Spleen (tissue), 7 donors: ENCODE measurements at regions not wholly inside any gene's neighbourhood (a gene's known extent, or its start where the extent isn't known, plus 50 kb on each side); places are given as distances from the start of the nearest gene placed in this dataset.

Source experiments
- POLR2A ChIP-seq, 3 donors: fragments of 450-650 bp; IDR thresholded peaks; one replicate each; pipeline ENCODE4 v1.5.1; 2017; ENCODE audit warnings: antibody characterized with exemption in 3 of 3, mild to moderate bottlenecking in 1 of 3
- TF ChIP-seq, protein P1 (sequence below), 11 experiments: fragments of 200-600 bp in 7 of 11; fragments of 450-650 bp in 4 of 11; sonication (generic) in 4 of 11; IDR thresholded peaks in 8 of 11; conservative IDR thresholded peaks in 3 of 11; 1 replicate in 7 of 11; 2 replicates in 4 of 11; pipeline versions ENCODE4 v1.4.0 to v1.8.0; 2016 to 2021; ENCODE audit warnings: antibody characterized with exemption in 11 of 11, inconsistent platforms in 4 of 11, mild to moderate bottlenecking in 1 of 11
- donor health status: DM: no; HTN: no; CAD: no; lungs with moderate emphysema.
- donor health status: DM: no; HTN: no; CAD: no.
- donor health status: DM: no; HTN: no; CAD: no.

DNA sequence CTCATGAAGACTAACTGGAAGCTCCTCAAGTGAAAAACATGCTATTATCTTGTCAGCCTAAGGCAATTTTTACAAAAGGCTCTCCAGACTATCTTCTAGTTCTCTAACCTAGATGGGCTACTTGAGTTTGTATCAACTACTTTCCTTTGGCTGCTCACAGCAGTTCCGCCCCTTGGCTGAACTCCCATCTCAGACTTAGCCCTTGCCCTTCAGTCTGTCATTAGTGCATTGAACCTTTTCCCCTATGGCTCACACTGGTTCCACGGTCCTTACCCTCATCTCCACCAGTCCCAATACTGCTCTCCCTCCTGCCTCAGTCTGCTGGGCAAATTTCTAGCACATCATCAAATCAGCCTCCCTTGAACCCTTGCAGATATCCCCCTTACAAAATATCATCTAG is 362.3 kb downstream of the PPP1R2C start:
- TF ChIP-seq, protein P1, sequence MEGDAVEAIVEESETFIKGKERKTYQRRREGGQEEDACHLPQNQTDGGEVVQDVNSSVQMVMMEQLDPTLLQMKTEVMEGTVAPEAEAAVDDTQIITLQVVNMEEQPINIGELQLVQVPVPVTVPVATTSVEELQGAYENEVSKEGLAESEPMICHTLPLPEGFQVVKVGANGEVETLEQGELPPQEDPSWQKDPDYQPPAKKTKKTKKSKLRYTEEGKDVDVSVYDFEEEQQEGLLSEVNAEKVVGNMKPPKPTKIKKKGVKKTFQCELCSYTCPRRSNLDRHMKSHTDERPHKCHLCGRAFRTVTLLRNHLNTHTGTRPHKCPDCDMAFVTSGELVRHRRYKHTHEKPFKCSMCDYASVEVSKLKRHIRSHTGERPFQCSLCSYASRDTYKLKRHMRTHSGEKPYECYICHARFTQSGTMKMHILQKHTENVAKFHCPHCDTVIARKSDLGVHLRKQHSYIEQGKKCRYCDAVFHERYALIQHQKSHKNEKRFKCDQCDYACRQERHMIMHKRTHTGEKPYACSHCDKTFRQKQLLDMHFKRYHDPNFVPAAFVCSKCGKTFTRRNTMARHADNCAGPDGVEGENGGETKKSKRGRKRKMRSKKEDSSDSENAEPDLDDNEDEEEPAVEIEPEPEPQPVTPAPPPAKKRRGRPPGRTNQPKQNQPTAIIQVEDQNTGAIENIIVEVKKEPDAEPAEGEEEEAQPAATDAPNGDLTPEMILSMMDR (IDR thresholded peaks at IDR 0.05 in 8 of 11, conservative IDR thresholded peaks at IDR 0.05 in 3 of 11) = no peak
- TF ChIP-seq POLR2A (IDR thresholded peaks at IDR 0.05) = no peak
